ENCODE measurements at regions not wholly inside any gene's neighbourhood (a gene's known extent, or its start where the extent isn't known, plus 50 kb on each side); places are given as distances from the start of the nearest gene placed in this dataset.

DNA sequence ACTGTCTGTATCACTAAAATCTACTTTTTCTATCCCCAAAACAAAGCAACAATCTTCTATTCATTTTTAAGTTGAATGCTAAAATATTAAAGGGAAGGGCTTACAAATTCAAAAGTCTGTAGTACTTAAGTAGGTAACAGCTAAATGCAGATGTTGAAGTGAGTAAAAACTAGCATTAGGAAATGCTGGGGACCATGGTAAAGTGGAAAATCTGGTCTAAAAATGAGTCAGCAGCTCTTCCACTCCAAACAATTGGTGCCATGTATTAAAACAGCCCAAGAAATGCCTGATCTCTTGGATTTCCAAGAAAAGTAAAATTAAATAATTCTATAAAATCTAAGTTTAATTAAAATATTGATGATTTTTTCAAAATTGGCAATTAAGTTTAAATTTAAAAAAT lies 73.3 kb upstream of the PPP3CA start:
- peaks cover 25% of the 10 kb centered on the region for H3K4me1 ChIP-seq (ENCODE audit: insufficient read depth, low read length)
- ChIA-PET POLR2A (no interaction called here), CTCF (interaction anchor here (0.9 kb wide), 1 partner anchor 17 kb away, joined by 4 read pairs; no protein-coding TSS in a partner anchor)
- H3K36me3 ChIP-seq (ENCODE audit: insufficient read depth, low read length): no peaks in the 10 kb centered on the region
- Mint-ChIP-seq H3K27ac (no peak overlapping the region), H3K4me1 (ENCODE audit: low read depth) (peaks cover 29% of the 10 kb centered on the region), H3K9me3 (no peaks in the 10 kb centered on the region), H3K27me3 (peaks cover 51% of the 10 kb centered on the region), H3K4me3 (no peak overlapping the region), H3K36me3 (ENCODE audit: low read depth) (no peaks in the 10 kb centered on the region)
- no peak for ATAC-seq (ENCODE audit: poor library complexity)
- H3K9me3 ChIP-seq (ENCODE audit: control insufficient read depth in 1 of 2, insufficient read depth in 1 of 2, low read length in 2 of 2): peaks cover 0 to 14% of the 10 kb centered on the region in 2 experiments
- TF ChIP-seq, protein P1, sequence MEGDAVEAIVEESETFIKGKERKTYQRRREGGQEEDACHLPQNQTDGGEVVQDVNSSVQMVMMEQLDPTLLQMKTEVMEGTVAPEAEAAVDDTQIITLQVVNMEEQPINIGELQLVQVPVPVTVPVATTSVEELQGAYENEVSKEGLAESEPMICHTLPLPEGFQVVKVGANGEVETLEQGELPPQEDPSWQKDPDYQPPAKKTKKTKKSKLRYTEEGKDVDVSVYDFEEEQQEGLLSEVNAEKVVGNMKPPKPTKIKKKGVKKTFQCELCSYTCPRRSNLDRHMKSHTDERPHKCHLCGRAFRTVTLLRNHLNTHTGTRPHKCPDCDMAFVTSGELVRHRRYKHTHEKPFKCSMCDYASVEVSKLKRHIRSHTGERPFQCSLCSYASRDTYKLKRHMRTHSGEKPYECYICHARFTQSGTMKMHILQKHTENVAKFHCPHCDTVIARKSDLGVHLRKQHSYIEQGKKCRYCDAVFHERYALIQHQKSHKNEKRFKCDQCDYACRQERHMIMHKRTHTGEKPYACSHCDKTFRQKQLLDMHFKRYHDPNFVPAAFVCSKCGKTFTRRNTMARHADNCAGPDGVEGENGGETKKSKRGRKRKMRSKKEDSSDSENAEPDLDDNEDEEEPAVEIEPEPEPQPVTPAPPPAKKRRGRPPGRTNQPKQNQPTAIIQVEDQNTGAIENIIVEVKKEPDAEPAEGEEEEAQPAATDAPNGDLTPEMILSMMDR (IDR thresholded peaks at IDR 0.05): no peak
- H3K27ac ChIP-seq (ENCODE audit: low read depth in 1 of 2, low read length in 2 of 2): no peak overlapping the region
- no peak for DNase-seq
- no peak overlapping the region for H3K4me3 ChIP-seq (ENCODE audit: low read length)
- H3K27me3 ChIP-seq (ENCODE audit: control insufficient read depth in 1 of 2, insufficient read depth in 2 of 2, low read length in 2 of 2): peaks cover 19 to 29% of the 10 kb centered on the region in 2 experiments
- intact Hi-C loops (cut with DNase I, micrococcal nuclease): no loop called here

DNA sequence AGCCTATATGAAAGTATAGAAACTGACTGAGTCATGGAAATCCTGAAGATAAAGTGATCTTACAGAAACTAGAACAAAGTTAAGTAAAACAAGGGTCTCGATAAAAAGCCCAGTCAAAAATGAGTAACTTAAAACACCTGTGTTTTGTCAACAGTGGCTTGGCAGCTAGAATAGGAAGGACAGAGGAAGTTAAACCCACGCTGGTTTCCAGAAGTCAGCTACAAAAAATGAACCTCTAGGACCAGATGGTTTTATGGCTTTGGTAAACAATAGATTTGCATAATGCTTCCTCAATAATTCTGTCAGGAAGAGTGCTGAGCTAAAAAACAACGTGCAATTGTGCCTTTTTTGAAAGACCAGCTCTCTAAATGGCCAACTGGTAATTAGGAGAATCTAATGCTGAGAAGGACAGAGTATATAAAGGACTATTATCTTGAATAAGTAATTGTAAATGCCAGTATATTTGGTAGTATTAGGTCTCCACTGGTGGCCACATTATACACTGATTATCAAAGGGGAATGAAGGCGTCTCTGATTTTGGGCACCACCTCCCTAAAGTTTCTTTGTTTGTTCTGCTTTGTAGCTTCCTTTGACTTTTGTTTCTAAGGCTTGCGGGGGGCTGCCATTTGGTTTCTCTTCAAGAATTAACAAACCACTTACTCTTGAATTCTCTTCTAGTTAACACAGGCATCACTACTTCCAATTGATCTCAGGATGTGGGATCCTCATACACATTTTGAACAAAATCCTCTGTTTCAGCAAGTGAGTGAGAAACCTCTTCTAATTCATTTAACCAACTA lies 72.2 kb upstream of the PPP3CA start:
- Histone ChIP-seq H3K27me3 (ENCODE audit: control insufficient read depth in 1 of 2, insufficient read depth in 2 of 2, low read length in 2 of 2) (peaks cover 19 to 29% of the 10 kb centered on the region in 2 experiments), H3K4me1 (ENCODE audit: insufficient read depth, low read length) (peaks cover 29% of the 10 kb centered on the region), H3K4me3 (ENCODE audit: low read length) (no peak overlapping the region), H3K27ac (ENCODE audit: low read depth in 1 of 2, low read length in 2 of 2) (no peak overlapping the region), H3K36me3 (ENCODE audit: insufficient read depth, low read length) (no peaks in the 10 kb centered on the region), H3K9me3 (ENCODE audit: control insufficient read depth in 1 of 2, insufficient read depth in 1 of 2, low read length in 2 of 2) (peaks cover 0 to 14% of the 10 kb centered on the region in 2 experiments)
- Mint-ChIP-seq H3K27me3 (peaks cover 59% of the 10 kb centered on the region), H3K27ac (no peak overlapping the region), H3K36me3 (ENCODE audit: low read depth) (no peaks in the 10 kb centered on the region), H3K4me3 (no peak overlapping the region), H3K9me3 (no peaks in the 10 kb centered on the region), H3K4me1 (ENCODE audit: low read depth) (peaks cover 34% of the 10 kb centered on the region)
- POLR2A ChIA-PET: interaction anchor here (0.6 to 2.8 kb wide), 3 partner anchors 72 to 807 kb away, joined by 3 to 34 read pairs (median 3); partner anchors contain the start of gene PPP3CA
- CTCF ChIA-PET: interaction anchor here (1.1 kb wide), 1 partner anchor 72 kb away, joined by 3 read pairs; the partner anchor contains the start of gene PPP3CA
- no peak for ATAC-seq (ENCODE audit: poor library complexity)
- TF ChIP-seq, protein P1 (IDR thresholded peaks at IDR 0.05): no peak
- intact Hi-C loops (cut with DNase I, micrococcal nuclease): loop anchor here (5.0 kb wide), 1 partner anchor 72 kb away; the partner anchor contains the start of gene PPP3CA (in 2 of the 2)
- DNase-seq: no peak

DNA sequence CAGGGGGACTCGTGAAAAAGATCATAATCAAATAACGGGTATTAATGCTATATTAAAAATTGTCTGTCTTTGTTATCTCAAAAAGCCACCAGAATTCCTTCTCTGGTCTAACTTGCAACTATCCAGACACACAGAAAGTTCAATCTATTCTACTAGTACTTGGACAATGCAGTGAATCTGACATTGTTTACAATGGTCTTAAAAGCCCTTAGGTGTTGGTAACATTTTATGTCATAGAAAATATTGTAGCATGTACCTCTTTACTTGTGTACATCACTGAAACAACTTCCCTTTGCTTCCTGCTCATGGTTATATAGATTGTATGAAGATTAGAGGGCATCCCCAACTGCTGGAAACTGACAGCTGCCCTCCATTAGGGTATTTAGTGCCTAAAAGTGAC lies 71.1 kb upstream of the PPP3CA start:
- POLR2A ChIA-PET: interaction anchor here (0.9 to 2.8 kb wide), 7 partner anchors 16 to 398 kb away, joined by 3 to 34 read pairs (median 3); partner anchors contain the start of gene PPP3CA
- Histone ChIP-seq H3K36me3 (ENCODE audit: insufficient read depth, low read length) (no peaks in the 10 kb centered on the region), H3K27ac (ENCODE audit: low read depth in 1 of 2, low read length in 2 of 2) (no peak overlapping the region), H3K27me3 (ENCODE audit: control insufficient read depth in 1 of 2, insufficient read depth in 2 of 2, low read length in 2 of 2) (peaks cover 19 to 28% of the 10 kb centered on the region in 2 experiments), H3K4me1 (ENCODE audit: insufficient read depth, low read length) (peaks cover 29% of the 10 kb centered on the region), H3K4me3 (ENCODE audit: low read length) (no peak overlapping the region), H3K9me3 (ENCODE audit: control insufficient read depth in 1 of 2, insufficient read depth in 1 of 2, low read length in 2 of 2) (peaks cover 0 to 14% of the 10 kb centered on the region in 2 experiments)
- H3K9me3 Mint-ChIP-seq: no peaks in the 10 kb centered on the region
- peaks cover 34% of the 10 kb centered on the region for H3K4me1 Mint-ChIP-seq (ENCODE audit: low read depth)
- intact Hi-C loops (cut with DNase I, micrococcal nuclease): loop anchor here (5.0 kb wide), 1 partner anchor 71 kb away; the partner anchor contains the start of gene PPP3CA (in 2 of the 2)
- no peak overlapping the region for H3K27ac Mint-ChIP-seq
- ATAC-seq (ENCODE audit: poor library complexity) (no peak), DNase-seq (no peak)
- TF ChIP-seq, protein P1 (IDR thresholded peaks at IDR 0.05): no peak
- CTCF ChIA-PET: interaction anchor here (1.1 kb wide), 1 partner anchor 71 kb away, joined by 3 read pairs; the partner anchor contains the start of gene PPP3CA
- no peaks in the 10 kb centered on the region for H3K36me3 Mint-ChIP-seq (ENCODE audit: low read depth)
- peaks cover 59% of the 10 kb centered on the region for H3K27me3 Mint-ChIP-seq
- H3K4me3 Mint-ChIP-seq: peak overlapping the region; percentile 11

Measured in CD4-positive, alpha-beta T cell (primary cell).